ENCODE measurements at regions not wholly inside any gene's neighbourhood (a gene's known extent, or its start where the extent isn't known, plus 50 kb on each side); places are given as distances from the start of the nearest gene placed in this dataset.

GRCh38 chr1:38444770-38445442 lies 398.3 kb upstream of the POU3F1 start:
- TF ChIP-seq ESRRG (CRISPR knock-in tag; IDR thresholded peaks at IDR 0.05), result no peak
- no peak for TF ChIP-seq ZNF8 (CRISPR knock-in tag; IDR thresholded peaks at IDR 0.05)
- TF ChIP-seq ZFP30 (CRISPR knock-in tag; IDR thresholded peaks at IDR 0.05), result no peak
- TF ChIP-seq ZNF565 (CRISPR knock-in tag; conservative IDR thresholded peaks at IDR 0.05; ENCODE audit: low read depth), result no peak
- TF ChIP-seq CSDC2 (CRISPR knock-in tag; IDR thresholded peaks at IDR 0.05), result no peak
- TF ChIP-seq, protein P1, sequence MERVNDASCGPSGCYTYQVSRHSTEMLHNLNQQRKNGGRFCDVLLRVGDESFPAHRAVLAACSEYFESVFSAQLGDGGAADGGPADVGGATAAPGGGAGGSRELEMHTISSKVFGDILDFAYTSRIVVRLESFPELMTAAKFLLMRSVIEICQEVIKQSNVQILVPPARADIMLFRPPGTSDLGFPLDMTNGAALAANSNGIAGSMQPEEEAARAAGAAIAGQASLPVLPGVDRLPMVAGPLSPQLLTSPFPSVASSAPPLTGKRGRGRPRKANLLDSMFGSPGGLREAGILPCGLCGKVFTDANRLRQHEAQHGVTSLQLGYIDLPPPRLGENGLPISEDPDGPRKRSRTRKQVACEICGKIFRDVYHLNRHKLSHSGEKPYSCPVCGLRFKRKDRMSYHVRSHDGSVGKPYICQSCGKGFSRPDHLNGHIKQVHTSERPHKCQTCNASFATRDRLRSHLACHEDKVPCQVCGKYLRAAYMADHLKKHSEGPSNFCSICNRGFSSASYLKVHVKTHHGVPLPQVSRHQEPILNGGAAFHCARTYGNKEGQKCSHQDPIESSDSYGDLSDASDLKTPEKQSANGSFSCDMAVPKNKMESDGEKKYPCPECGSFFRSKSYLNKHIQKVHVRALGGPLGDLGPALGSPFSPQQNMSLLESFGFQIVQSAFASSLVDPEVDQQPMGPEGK (CRISPR knock-in tag; IDR thresholded peaks at IDR 0.05; ENCODE audit: borderline replicate concordance), result no peak
- no peak for TF ChIP-seq BACH2 (CRISPR knock-in tag; IDR thresholded peaks at IDR 0.05; ENCODE audit: borderline replicate concordance)
- TF ChIP-seq ZC3H10 (CRISPR knock-in tag; IDR thresholded peaks at IDR 0.05), result no peak
- TF ChIP-seq ARNTL (CRISPR knock-in tag; IDR thresholded peaks at IDR 0.05; ENCODE audit: borderline replicate concordance, low read depth), result no peak
- ATAC-seq, result peak; percentile 36; the same call in 2 of the 3 replicates

GRCh38 chr1:38444311-38444710 lies 397.7 kb upstream of the POU3F1 start:
- ATAC-seq, result peak; percentile 78
- TF ChIP-seq CREB5 (CRISPR knock-in tag; IDR thresholded peaks at IDR 0.05; ENCODE audit: low read depth) (no peak), ESRRG (CRISPR knock-in tag; IDR thresholded peaks at IDR 0.05) (no peak), BACH2 (CRISPR knock-in tag; IDR thresholded peaks at IDR 0.05; ENCODE audit: borderline replicate concordance) (no peak), SNAI2 (CRISPR knock-in tag; IDR thresholded peaks at IDR 0.05) (no peak), GLIS3 (CRISPR knock-in tag; IDR thresholded peaks at IDR 0.05) (no peak), ZNF70 (CRISPR knock-in tag; IDR thresholded peaks at IDR 0.05) (no peak), ZNF565 (CRISPR knock-in tag; conservative IDR thresholded peaks at IDR 0.05; ENCODE audit: low read depth) (no peak), ZFP30 (CRISPR knock-in tag; IDR thresholded peaks at IDR 0.05) (no peak), ARNTL (CRISPR knock-in tag; IDR thresholded peaks at IDR 0.05; ENCODE audit: borderline replicate concordance, low read depth) (no peak)

GRCh38 chr1:38440402-38440801 lies 393.8 kb upstream of the POU3F1 start:
- ATAC-seq, result no peak
- TF ChIP-seq BACH2 (CRISPR knock-in tag; IDR thresholded peaks at IDR 0.05; ENCODE audit: borderline replicate concordance) (no peak), CSDC2 (CRISPR knock-in tag; IDR thresholded peaks at IDR 0.05) (no peak), ZNF8 (CRISPR knock-in tag; IDR thresholded peaks at IDR 0.05) (no peak), TCF4 (CRISPR knock-in tag; IDR thresholded peaks at IDR 0.05; ENCODE audit: borderline replicate concordance) (no peak), OSR1 (CRISPR knock-in tag; IDR thresholded peaks at IDR 0.05) (no peak), TOX (CRISPR knock-in tag; IDR thresholded peaks at IDR 0.05; ENCODE audit: borderline replicate concordance) (no peak), ZFP30 (CRISPR knock-in tag; IDR thresholded peaks at IDR 0.05) (no peak), ESRRG (CRISPR knock-in tag; IDR thresholded peaks at IDR 0.05) (no peak), ZNF70 (CRISPR knock-in tag; IDR thresholded peaks at IDR 0.05) (no peak), GLIS3 (CRISPR knock-in tag; IDR thresholded peaks at IDR 0.05) (no peak), PPARA (CRISPR knock-in tag; IDR thresholded peaks at IDR 0.05; ENCODE audit: borderline replicate concordance) (no peak), ARNTL (CRISPR knock-in tag; IDR thresholded peaks at IDR 0.05; ENCODE audit: borderline replicate concordance, low read depth) (no peak)
- TF ChIP-seq, protein P1 (CRISPR knock-in tag; IDR thresholded peaks at IDR 0.05; ENCODE audit: borderline replicate concordance), result no peak
- TF ChIP-seq, protein P2, sequence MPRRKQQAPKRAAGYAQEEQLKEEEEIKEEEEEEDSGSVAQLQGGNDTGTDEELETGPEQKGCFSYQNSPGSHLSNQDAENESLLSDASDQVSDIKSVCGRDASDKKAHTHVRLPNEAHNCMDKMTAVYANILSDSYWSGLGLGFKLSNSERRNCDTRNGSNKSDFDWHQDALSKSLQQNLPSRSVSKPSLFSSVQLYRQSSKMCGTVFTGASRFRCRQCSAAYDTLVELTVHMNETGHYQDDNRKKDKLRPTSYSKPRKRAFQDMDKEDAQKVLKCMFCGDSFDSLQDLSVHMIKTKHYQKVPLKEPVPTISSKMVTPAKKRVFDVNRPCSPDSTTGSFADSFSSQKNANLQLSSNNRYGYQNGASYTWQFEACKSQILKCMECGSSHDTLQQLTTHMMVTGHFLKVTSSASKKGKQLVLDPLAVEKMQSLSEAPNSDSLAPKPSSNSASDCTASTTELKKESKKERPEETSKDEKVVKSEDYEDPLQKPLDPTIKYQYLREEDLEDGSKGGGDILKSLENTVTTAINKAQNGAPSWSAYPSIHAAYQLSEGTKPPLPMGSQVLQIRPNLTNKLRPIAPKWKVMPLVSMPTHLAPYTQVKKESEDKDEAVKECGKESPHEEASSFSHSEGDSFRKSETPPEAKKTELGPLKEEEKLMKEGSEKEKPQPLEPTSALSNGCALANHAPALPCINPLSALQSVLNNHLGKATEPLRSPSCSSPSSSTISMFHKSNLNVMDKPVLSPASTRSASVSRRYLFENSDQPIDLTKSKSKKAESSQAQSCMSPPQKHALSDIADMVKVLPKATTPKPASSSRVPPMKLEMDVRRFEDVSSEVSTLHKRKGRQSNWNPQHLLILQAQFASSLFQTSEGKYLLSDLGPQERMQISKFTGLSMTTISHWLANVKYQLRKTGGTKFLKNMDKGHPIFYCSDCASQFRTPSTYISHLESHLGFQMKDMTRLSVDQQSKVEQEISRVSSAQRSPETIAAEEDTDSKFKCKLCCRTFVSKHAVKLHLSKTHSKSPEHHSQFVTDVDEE (CRISPR knock-in tag; IDR thresholded peaks at IDR 0.05), result no peak
- TF ChIP-seq, protein P3, sequence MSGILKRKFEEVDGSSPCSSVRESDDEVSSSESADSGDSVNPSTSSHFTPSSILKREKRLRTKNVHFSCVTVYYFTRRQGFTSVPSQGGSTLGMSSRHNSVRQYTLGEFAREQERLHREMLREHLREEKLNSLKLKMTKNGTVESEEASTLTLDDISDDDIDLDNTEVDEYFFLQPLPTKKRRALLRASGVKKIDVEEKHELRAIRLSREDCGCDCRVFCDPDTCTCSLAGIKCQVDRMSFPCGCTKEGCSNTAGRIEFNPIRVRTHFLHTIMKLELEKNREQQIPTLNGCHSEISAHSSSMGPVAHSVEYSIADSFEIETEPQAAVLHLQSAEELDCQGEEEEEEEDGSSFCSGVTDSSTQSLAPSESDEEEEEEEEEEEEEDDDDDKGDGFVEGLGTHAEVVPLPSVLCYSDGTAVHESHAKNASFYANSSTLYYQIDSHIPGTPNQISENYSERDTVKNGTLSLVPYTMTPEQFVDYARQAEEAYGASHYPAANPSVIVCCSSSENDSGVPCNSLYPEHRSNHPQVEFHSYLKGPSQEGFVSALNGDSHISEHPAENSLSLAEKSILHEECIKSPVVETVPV (CRISPR knock-in tag; IDR thresholded peaks at IDR 0.05), result no peak

All from SK-N-SH treated with all-trans-retinoic acid at 6 μM for 48 hours (cell line).